ENCODE measurements at regions not wholly inside any gene's neighbourhood (a gene's known extent, or its start where the extent isn't known, plus 50 kb on each side); places are given as distances from the start of the nearest gene placed in this dataset.
"Not testable (repeated sequence)": the region's sequence is repeated elsewhere in the genome, so short reads cannot be mapped to it uniquely, and the experiment has no call there.

- DNase-seq (ENCODE audit: low spot score) = no peak
Measured at GRCh38 chr2:17254421-17254820, 263.8 kb downstream of the RAD51AP2 start.

- no peak for DNase-seq (ENCODE audit: low spot score)
Measured at GRCh38 chr2:17252258-17252657, 266.0 kb downstream of the RAD51AP2 start.

GRCh38 chr2:17251171-17251570, 267.1 kb downstream of the RAD51AP2 start:
- DNase-seq (ENCODE audit: low spot score) = no peak

- no peak for DNase-seq (ENCODE audit: low spot score)
Measured at GRCh38 chr2:17249249-17249648, 269.0 kb downstream of the RAD51AP2 start.

- DNase-seq (ENCODE audit: low spot score) = no peak
Measured at GRCh38 chr2:17245906-17246305, 272.3 kb downstream of the RAD51AP2 start.

- no peak for DNase-seq (ENCODE audit: low spot score)
Measured at GRCh38 chr2:17242813-17243485, 275.3 kb downstream of the RAD51AP2 start.

GRCh38 chr2:17239550-17239949, 278.7 kb downstream of the RAD51AP2 start:
- DNase-seq (ENCODE audit: low spot score) = no peak

GRCh38 chr2:17235167-17235566, 283.1 kb downstream of the RAD51AP2 start:
- no peak for DNase-seq (ENCODE audit: low spot score)

- no peak for DNase-seq (ENCODE audit: low spot score)
Measured at GRCh38 chr2:17232776-17233556, 285.3 kb downstream of the RAD51AP2 start.

GRCh38 chr2:17231394-17231965, 286.8 kb downstream of the RAD51AP2 start:
- no peak for DNase-seq (ENCODE audit: low spot score)

GRCh38 chr2:17229414-17229813, 288.8 kb downstream of the RAD51AP2 start:
- DNase-seq (ENCODE audit: low spot score) = no peak

- DNase-seq (ENCODE audit: low spot score) = no peak
Measured at GRCh38 chr2:17228461-17228860, 289.8 kb downstream of the RAD51AP2 start.

- no peak for DNase-seq (ENCODE audit: low spot score)
Measured at GRCh38 chr2:17227856-17228255, 290.4 kb downstream of the RAD51AP2 start.

- DNase-seq (ENCODE audit: low spot score) = no peak
Measured at GRCh38 chr2:17226941-17227490, 291.2 kb downstream of the RAD51AP2 start.

GRCh38 chr2:17223211-17223610, 295.0 kb downstream of the RAD51AP2 start:
- no peak for DNase-seq (ENCODE audit: low spot score)

- no peak for DNase-seq (ENCODE audit: low spot score)
Measured at GRCh38 chr2:17208511-17208910, 309.7 kb downstream of the RAD51AP2 start.

GRCh38 chr2:17206771-17207170, 311.5 kb downstream of the RAD51AP2 start:
- no peak for DNase-seq (ENCODE audit: low spot score)

- DNase-seq (ENCODE audit: low spot score) = not testable (repeated sequence)
Measured at GRCh38 chr2:17204214-17204613, 314.0 kb downstream of the RAD51AP2 start.

- not testable (repeated sequence) for DNase-seq (ENCODE audit: low spot score)
Measured at GRCh38 chr2:17202628-17203027, 315.6 kb downstream of the RAD51AP2 start.

- DNase-seq (ENCODE audit: low spot score) = no peak
Measured at GRCh38 chr2:17199741-17200140, 318.5 kb downstream of the RAD51AP2 start.

- no peak for DNase-seq (ENCODE audit: low spot score)
Measured at GRCh38 chr2:17196380-17196779, 321.9 kb downstream of the RAD51AP2 start.

- DNase-seq (ENCODE audit: low spot score) = no peak
Measured at GRCh38 chr2:17195016-17195415, 323.2 kb downstream of the RAD51AP2 start.

- DNase-seq (ENCODE audit: low spot score) = no peak
Measured at GRCh38 chr2:17194083-17194482, 324.2 kb downstream of the RAD51AP2 start.
